ENCODE measurements at regions not wholly inside any gene's neighbourhood (a gene's known extent, or its start where the extent isn't known, plus 50 kb on each side); places are given as distances from the start of the nearest gene placed in this dataset.
"Not testable (repeated sequence)": the region's sequence is repeated elsewhere in the genome, so short reads cannot be mapped to it uniquely, and the experiment has no call there.

GRCh38 chr9:119707228-119707845, 338.1 kb upstream of the BRINP1 start:
- TF ChIP-seq TAF1 (IDR thresholded peaks at IDR 0.05; ENCODE audit: low read depth, low read length) (no peak), SPI1 (IDR thresholded peaks at IDR 0.05; ENCODE audit: low read depth, low read length) (no peak), POU2F2 (IDR thresholded peaks at IDR 0.05; ENCODE audit: low read depth, low read length) (no peak), PAX5 (IDR thresholded peaks at IDR 0.05; ENCODE audit: insufficient read depth, low read length, severe bottlenecking) (no peak), POLR2A (IDR thresholded peaks at IDR 0.05; ENCODE audit: low read depth, low read length) (no peak), POLR2AphosphoS5 (IDR thresholded peaks at IDR 0.05; ENCODE audit: low read depth, low read length) (no peak)
- no peak for DNase-seq (ENCODE audit: insufficient read length, low spot score)
- no peak for FAIRE-seq

GRCh38 chr9:119701651-119702050, 332.4 kb upstream of the BRINP1 start:
- FAIRE-seq: no peak
- DNase-seq (ENCODE audit: insufficient read length, low spot score): no peak
- TF ChIP-seq SPI1 (IDR thresholded peaks at IDR 0.05; ENCODE audit: low read depth, low read length): no peak
- TF ChIP-seq PAX5 (IDR thresholded peaks at IDR 0.05; ENCODE audit: insufficient read depth, low read length, severe bottlenecking): no peak
- no peak for TF ChIP-seq POLR2AphosphoS5 (IDR thresholded peaks at IDR 0.05; ENCODE audit: low read depth, low read length)
- TF ChIP-seq POLR2A (IDR thresholded peaks at IDR 0.05; ENCODE audit: low read depth, low read length): no peak
- no peak for TF ChIP-seq TAF1 (IDR thresholded peaks at IDR 0.05; ENCODE audit: low read depth, low read length)

- TF ChIP-seq POLR2A (IDR thresholded peaks at IDR 0.05; ENCODE audit: low read depth, low read length) (no peak), TAF1 (IDR thresholded peaks at IDR 0.05; ENCODE audit: low read depth, low read length) (no peak), PAX5 (IDR thresholded peaks at IDR 0.05; ENCODE audit: insufficient read depth, low read length, severe bottlenecking) (no peak), POU2F2 (IDR thresholded peaks at IDR 0.05; ENCODE audit: low read depth, low read length) (no peak), SPI1 (IDR thresholded peaks at IDR 0.05; ENCODE audit: low read depth, low read length) (no peak), POLR2AphosphoS5 (IDR thresholded peaks at IDR 0.05; ENCODE audit: low read depth, low read length) (no peak)
- DNase-seq (ENCODE audit: insufficient read length, low spot score): no peak
- no peak for FAIRE-seq
These were observed 329.3 kb upstream of the BRINP1 start for GRCh38 chr9:119698535-119698934.

- TF ChIP-seq SPI1 (IDR thresholded peaks at IDR 0.05; ENCODE audit: low read depth, low read length) (no peak), PAX5 (IDR thresholded peaks at IDR 0.05; ENCODE audit: insufficient read depth, low read length, severe bottlenecking) (no peak)
- FAIRE-seq (no peak), DNase-seq (ENCODE audit: insufficient read length, low spot score) (no peak)
These were observed 328.8 kb upstream of the BRINP1 start for GRCh38 chr9:119697996-119698395.

- FAIRE-seq: no peak
- TF ChIP-seq POLR2A (IDR thresholded peaks at IDR 0.05; ENCODE audit: low read depth, low read length): no peak
- TF ChIP-seq PAX5 (IDR thresholded peaks at IDR 0.05; ENCODE audit: insufficient read depth, low read length, severe bottlenecking): no peak
- no peak for TF ChIP-seq POLR2AphosphoS5 (IDR thresholded peaks at IDR 0.05; ENCODE audit: low read depth, low read length)
- no peak for TF ChIP-seq SPI1 (IDR thresholded peaks at IDR 0.05; ENCODE audit: low read depth, low read length)
- no peak for TF ChIP-seq POU2F2 (IDR thresholded peaks at IDR 0.05; ENCODE audit: low read depth, low read length)
- TF ChIP-seq TAF1 (IDR thresholded peaks at IDR 0.05; ENCODE audit: low read depth, low read length): no peak
- DNase-seq (ENCODE audit: insufficient read length, low spot score): no peak
These were observed 320.6 kb upstream of the BRINP1 start for GRCh38 chr9:119689879-119690278.

- TF ChIP-seq TAF1 (IDR thresholded peaks at IDR 0.05; ENCODE audit: low read depth, low read length): no peak
- no peak for TF ChIP-seq POLR2AphosphoS5 (IDR thresholded peaks at IDR 0.05; ENCODE audit: low read depth, low read length)
- no peak for TF ChIP-seq SPI1 (IDR thresholded peaks at IDR 0.05; ENCODE audit: low read depth, low read length)
- no peak for TF ChIP-seq POU2F2 (IDR thresholded peaks at IDR 0.05; ENCODE audit: low read depth, low read length)
- no peak for TF ChIP-seq PAX5 (IDR thresholded peaks at IDR 0.05; ENCODE audit: insufficient read depth, low read length, severe bottlenecking)
- TF ChIP-seq POLR2A (IDR thresholded peaks at IDR 0.05; ENCODE audit: low read depth, low read length): no peak
- FAIRE-seq (no peak), DNase-seq (ENCODE audit: insufficient read length, low spot score) (no peak)
These were observed 319.3 kb upstream of the BRINP1 start for GRCh38 chr9:119688547-119688946.

GRCh38 chr9:119677811-119678505, 308.7 kb upstream of the BRINP1 start:
- DNase-seq (ENCODE audit: insufficient read length, low spot score) (no peak), FAIRE-seq (no peak)
- TF ChIP-seq POU2F2 (IDR thresholded peaks at IDR 0.05; ENCODE audit: low read depth, low read length): no peak

GRCh38 chr9:119675951-119676350, 306.7 kb upstream of the BRINP1 start:
- TF ChIP-seq POLR2A (IDR thresholded peaks at IDR 0.05; ENCODE audit: low read depth, low read length) (no peak), PAX5 (IDR thresholded peaks at IDR 0.05; ENCODE audit: insufficient read depth, low read length, severe bottlenecking) (no peak), TAF1 (IDR thresholded peaks at IDR 0.05; ENCODE audit: low read depth, low read length) (no peak), POLR2AphosphoS5 (IDR thresholded peaks at IDR 0.05; ENCODE audit: low read depth, low read length) (no peak), SPI1 (IDR thresholded peaks at IDR 0.05; ENCODE audit: low read depth, low read length) (no peak), POU2F2 (IDR thresholded peaks at IDR 0.05; ENCODE audit: low read depth, low read length) (no peak)
- FAIRE-seq: no peak
- DNase-seq (ENCODE audit: insufficient read length, low spot score): no peak

- not testable (repeated sequence) for DNase-seq (ENCODE audit: insufficient read length, low spot score); FAIRE-seq
These were observed 303.5 kb upstream of the BRINP1 start for GRCh38 chr9:119672763-119673162.

GRCh38 chr9:119667916-119668315, 298.7 kb upstream of the BRINP1 start:
- FAIRE-seq (no peak), DNase-seq (ENCODE audit: insufficient read length, low spot score) (no peak)
- no peak for TF ChIP-seq SPI1 (IDR thresholded peaks at IDR 0.05; ENCODE audit: low read depth, low read length)
- TF ChIP-seq POU2F2 (IDR thresholded peaks at IDR 0.05; ENCODE audit: low read depth, low read length): no peak
- TF ChIP-seq POLR2A (IDR thresholded peaks at IDR 0.05; ENCODE audit: low read depth, low read length): no peak
- no peak for TF ChIP-seq POLR2AphosphoS5 (IDR thresholded peaks at IDR 0.05; ENCODE audit: low read depth, low read length)
- TF ChIP-seq TAF1 (IDR thresholded peaks at IDR 0.05; ENCODE audit: low read depth, low read length): no peak
- no peak for TF ChIP-seq PAX5 (IDR thresholded peaks at IDR 0.05; ENCODE audit: insufficient read depth, low read length, severe bottlenecking)

All from GM12891 (cell line).